Activated CD4-positive, alpha-beta T cell treated with anti-CD3 and anti-CD28 coated beads, Interleukin-2, Interleukin-4, amounts not matched to agents 100 ng/mL and 50 ng/mL, durations not matched to agents 16 hours and 8 hours (primary cell): ENCODE measurements at regions not wholly inside any gene's neighbourhood (a gene's known extent, or its start where the extent isn't known, plus 50 kb on each side); places are given as distances from the start of the nearest gene placed in this dataset.

Experiments
- DNase-seq: peaks from one replicate; pipeline ENCODE4 v3.0.0-alpha.2; 2020; ENCODE audit warnings: low spot score

GRCh38 chr1:22285549-22286396 is 142.9 kb upstream of the WNT4 start:
- DNase-seq: no peak

GRCh38 chr1:22286491-22286890 is 143.6 kb upstream of the WNT4 start:
- DNase-seq: no peak

- DNase-seq: no peak
These were observed 144.4 kb upstream of the WNT4 start for GRCh38 chr1:22287273-22287672.

- no peak for DNase-seq
These were observed 145.1 kb upstream of the WNT4 start for GRCh38 chr1:22287946-22288520.

GRCh38 chr1:22288593-22289241 is 145.8 kb upstream of the WNT4 start:
- no peak for DNase-seq

- no peak for DNase-seq
These were observed 146.6 kb upstream of the WNT4 start for GRCh38 chr1:22289307-22289995.

- DNase-seq: no peak
These were observed 147.3 kb upstream of the WNT4 start for GRCh38 chr1:22290157-22290556.

- DNase-seq: no peak
These were observed 147.7 kb upstream of the WNT4 start for GRCh38 chr1:22290611-22291010.

- no peak for DNase-seq
These were observed 148.2 kb upstream of the WNT4 start for GRCh38 chr1:22291057-22291456.

GRCh38 chr1:22291494-22291893 is 148.6 kb upstream of the WNT4 start:
- no peak for DNase-seq

GRCh38 chr1:22292011-22292788 is 149.3 kb upstream of the WNT4 start:
- no peak for DNase-seq

GRCh38 chr1:22295396-22295795 is 152.5 kb upstream of the WNT4 start:
- no peak for DNase-seq

GRCh38 chr1:22295856-22296255 is 153.0 kb upstream of the WNT4 start:
- no peak for DNase-seq

- DNase-seq: no peak
These were observed 154.0 kb upstream of the WNT4 start for GRCh38 chr1:22296701-22297591.

- DNase-seq: no peak
These were observed 153.7 kb upstream of the ZBTB40 start for GRCh38 chr1:22297999-22298398.

- no peak for DNase-seq
These were observed 147.8 kb upstream of the ZBTB40 start for GRCh38 chr1:22303816-22304215.

GRCh38 chr1:22309572-22309971 is 142.1 kb upstream of the ZBTB40 start:
- no peak for DNase-seq

- DNase-seq: no peak
These were observed 140.2 kb upstream of the ZBTB40 start for GRCh38 chr1:22311461-22311860.

GRCh38 chr1:22313321-22313720 is 138.3 kb upstream of the ZBTB40 start:
- no peak for DNase-seq

- no peak for DNase-seq
These were observed 136.9 kb upstream of the ZBTB40 start for GRCh38 chr1:22314706-22315105.
